D341Med (cell line): ENCODE measurements at regions not wholly inside any gene's neighbourhood (a gene's known extent, or its start where the extent isn't known, plus 50 kb on each side); places are given as distances from the start of the nearest gene placed in this dataset.

ENCODE experiments used
- DNase-seq: peaks from one replicate; pipeline ENCODE4 v3.0.0; 2012; ENCODE audit warnings: low spot score

GRCh38 chr1:55931081-55931940, 648.1 kb downstream of the PLPP3 start:
- no peak for DNase-seq

GRCh38 chr1:55929652-55930051, 649.7 kb downstream of the PLPP3 start:
- no peak for DNase-seq

- no peak for DNase-seq
Measured at GRCh38 chr1:55928576-55928975, 650.8 kb downstream of the PLPP3 start.

- DNase-seq, result no peak
Measured at GRCh38 chr1:55927702-55928290, 651.6 kb downstream of the PLPP3 start.

- DNase-seq, result no peak
Measured at GRCh38 chr1:55926906-55927471, 652.4 kb downstream of the PLPP3 start.

GRCh38 chr1:55916907-55917306, 662.5 kb downstream of the PLPP3 start:
- no peak for DNase-seq

GRCh38 chr1:55916481-55916880, 662.9 kb downstream of the PLPP3 start:
- DNase-seq, result no peak

GRCh38 chr1:55913565-55913964, 665.8 kb downstream of the PLPP3 start:
- no peak for DNase-seq

GRCh38 chr1:55912438-55912837, 666.9 kb downstream of the PLPP3 start:
- no peak for DNase-seq

GRCh38 chr1:55904541-55904940, 674.8 kb downstream of the PLPP3 start:
- no peak for DNase-seq

GRCh38 chr1:55898181-55898580, 681.2 kb downstream of the PLPP3 start:
- no peak for DNase-seq

GRCh38 chr1:55896210-55896609, 681.0 kb upstream of the USP24 start:
- DNase-seq, result no peak

- no peak for DNase-seq
Measured at GRCh38 chr1:55894521-55894920, 679.4 kb upstream of the USP24 start.

GRCh38 chr1:55893155-55893554, 678.0 kb upstream of the USP24 start:
- no peak for DNase-seq

- DNase-seq, result no peak
Measured at GRCh38 chr1:55888685-55889317, 673.6 kb upstream of the USP24 start.

- no peak for DNase-seq
Measured at GRCh38 chr1:55886856-55887712, 671.9 kb upstream of the USP24 start.

GRCh38 chr1:55885619-55886018, 670.5 kb upstream of the USP24 start:
- DNase-seq, result no peak

- no peak for DNase-seq
Measured at GRCh38 chr1:55882931-55883330, 667.8 kb upstream of the USP24 start.

- DNase-seq, result no peak
Measured at GRCh38 chr1:55879346-55879745, 664.2 kb upstream of the USP24 start.

GRCh38 chr1:55877437-55878232, 662.5 kb upstream of the USP24 start:
- no peak for DNase-seq
